Coronary artery (tissue), 2 donors: ENCODE measurements at regions not wholly inside any gene's neighbourhood (a gene's known extent, or its start where the extent isn't known, plus 50 kb on each side); places are given as distances from the start of the nearest gene placed in this dataset.

Experiments used
- DNase-seq: peaks from one replicate; pipeline ENCODE4 v3.0.0-alpha.2; 2017; ENCODE audit warnings: low spot score
- H3K27ac ChIP-seq, 2 donors: fragments of 200-600 bp; sonication (generic); one replicate each; pipeline ENCODE4 v1.5.1; 2016 to 2019
- H3K4me3 ChIP-seq: fragments of 200-600 bp; sonication (generic); 2 replicates; pipeline ENCODE4 v1.5.1; 2016; ENCODE audit warnings: mild to moderate bottlenecking, moderate library complexity
- CTCF ChIP-seq: fragments of 200-600 bp; sonication (generic); IDR thresholded peaks from one replicate; pipeline ENCODE4 v1.5.1; 2019; ENCODE audit warnings: antibody characterized with exemption

GRCh38 chr18:47682876-47683275, 247.6 kb downstream of the SMAD2 start:
- TF ChIP-seq CTCF = no peak
- DNase-seq = no peak

DNA sequence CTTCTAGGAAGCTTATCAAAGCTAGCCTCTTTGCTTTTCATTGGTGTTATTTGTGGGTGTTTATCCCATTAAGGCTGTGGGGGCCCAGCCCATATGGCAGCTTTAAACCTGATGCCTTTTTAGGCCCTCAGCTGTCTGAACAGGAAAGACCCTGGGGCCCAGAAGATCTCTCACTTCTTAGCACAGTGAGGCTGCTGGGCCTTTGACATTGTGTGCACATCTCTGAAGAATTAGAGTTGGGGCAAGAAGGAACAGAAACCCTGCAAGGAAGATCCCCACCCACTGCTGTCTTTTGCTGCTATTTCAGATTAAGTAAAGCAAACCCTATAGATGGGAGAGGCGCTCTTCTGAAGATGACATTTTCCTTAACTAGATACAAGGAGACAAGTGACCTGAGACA, 250.0 kb downstream of the SMAD2 start:
- no peak for TF ChIP-seq CTCF
- no peak overlapping the region for H3K4me3 ChIP-seq
- no peak overlapping the region for H3K27ac ChIP-seq
- no peak for DNase-seq

More at GRCh38 chr18:47682876-47683275, 247.6 kb downstream of the SMAD2 start:
- Histone ChIP-seq H3K27ac (no peak overlapping the region), H3K4me3 (no peak overlapping the region)

GRCh38 chr18:47679864-47680263, 250.6 kb downstream of the SMAD2 start:
- no peak for DNase-seq
- no peak overlapping the region for H3K27ac ChIP-seq
- TF ChIP-seq CTCF = no peak
- no peak overlapping the region for H3K4me3 ChIP-seq

- H3K27ac ChIP-seq = no peak overlapping the region
- TF ChIP-seq CTCF = no peak
- no peak for DNase-seq
- no peak overlapping the region for H3K4me3 ChIP-seq
Measured at GRCh38 chr18:47677952-47678351, 252.5 kb downstream of the SMAD2 start.

DNA sequence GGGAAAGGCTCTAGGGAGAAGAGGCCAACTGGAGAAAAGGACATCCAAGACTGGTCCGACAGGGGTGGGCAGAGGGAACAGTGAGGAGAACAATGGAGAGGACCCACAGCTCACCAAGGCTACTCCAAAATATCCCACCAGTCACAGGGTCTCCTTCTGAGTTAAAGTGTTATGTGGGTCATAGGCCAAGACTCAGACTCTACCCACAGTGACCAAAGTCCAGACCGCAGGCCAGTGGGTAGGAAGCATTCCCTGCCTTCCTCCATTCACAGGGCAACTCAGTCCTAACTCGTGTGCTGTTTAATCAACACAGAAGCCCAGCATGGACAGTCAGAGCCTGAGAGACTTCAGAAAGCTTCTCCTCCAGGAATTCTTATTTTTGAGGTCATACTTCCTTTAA, 260.6 kb downstream of the SMAD2 start:
- H3K4me3 ChIP-seq = no peak overlapping the region
- no peak for TF ChIP-seq CTCF
- DNase-seq = no peak
- H3K27ac ChIP-seq = no peak overlapping the region

GRCh38 chr18:47658498-47658897, 272.0 kb downstream of the SMAD2 start:
- DNase-seq = no peak
- TF ChIP-seq CTCF = no peak
- Histone ChIP-seq H3K4me3 (no peak overlapping the region), H3K27ac (no peak overlapping the region)

DNA sequence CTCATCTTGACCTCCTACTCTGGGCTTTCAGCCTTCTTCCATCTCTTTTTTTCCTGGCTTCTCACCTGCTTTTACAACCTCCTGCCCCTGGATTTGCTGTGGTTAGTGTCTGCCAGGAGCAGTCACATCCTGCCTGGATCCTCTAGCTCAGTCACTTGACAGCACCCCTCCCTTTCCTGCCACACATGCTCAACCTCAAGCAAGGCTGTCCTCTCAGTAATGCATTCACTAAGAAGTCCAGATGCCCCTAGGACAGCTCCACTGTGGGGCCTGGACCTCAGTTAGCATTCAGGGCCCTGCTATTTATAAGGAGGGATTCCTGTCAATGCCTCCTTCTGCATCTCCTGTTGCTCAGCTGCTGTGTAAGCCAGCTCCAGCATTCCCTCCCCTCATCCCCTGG, 275.5 kb downstream of the SMAD2 start:
- H3K4me3 ChIP-seq = no peak overlapping the region
- TF ChIP-seq CTCF = no peak
- H3K27ac ChIP-seq = no peak overlapping the region
- DNase-seq = no peak
